Endodermal cell (in vitro differentiated cells): ENCODE measurements at regions not wholly inside any gene's neighbourhood (a gene's known extent, or its start where the extent isn't known, plus 50 kb on each side); places are given as distances from the start of the nearest gene placed in this dataset.

ENCODE experiments used
- DNase-seq: peaks from one replicate; pipeline ENCODE4 v3.0.0-alpha.2; 2017
- H3K27ac ChIP-seq: 2 replicates; pipeline ENCODE4 v1.5.1; 2013; ENCODE audit warnings: mild to moderate bottlenecking, low read depth, low read length, moderate library complexity
- H3K27me3 ChIP-seq: 2 replicates; pipeline ENCODE4 v1.6.1; 2013; ENCODE audit warnings: mild to moderate bottlenecking, low read length, moderate library complexity; ENCODE audit not compliant: insufficient read depth, control insufficient read depth, poor library complexity, severe bottlenecking
- H3K36me3 ChIP-seq: 2 replicates; pipeline ENCODE4 v1.7.0; 2013; ENCODE audit warnings: mild to moderate bottlenecking, low read length, moderate library complexity; ENCODE audit not compliant: control insufficient read depth, insufficient read depth
- H3K4me1 ChIP-seq: one replicate; pipeline ENCODE4 v1.7.0; 2013; ENCODE audit warnings: low read length; ENCODE audit not compliant: control insufficient read depth, insufficient read depth
- H3K4me3 ChIP-seq: 2 replicates; pipeline ENCODE4 v1.5.1; 2013; ENCODE audit warnings: mild to moderate bottlenecking, low read length, moderate library complexity
- H3K9ac ChIP-seq: 2 replicates; pipeline ENCODE4 v1.6.1; 2013; ENCODE audit warnings: mild to moderate bottlenecking, low read length, moderate library complexity; ENCODE audit not compliant: poor library complexity, severe bottlenecking; ENCODE audit errors: extremely low read depth
- H3K9me3 ChIP-seq: 2 replicates; pipeline ENCODE4 v1.6.1; 2013; ENCODE audit warnings: mild to moderate bottlenecking, low read length, moderate library complexity; ENCODE audit not compliant: control insufficient read depth
- H3K27ac Mint-ChIP-seq: 2 replicates; pipeline ENCODE4 v1.8.0; 2020; ENCODE audit warnings: mixed read lengths
- H3K27me3 Mint-ChIP-seq: 2 replicates; pipeline ENCODE4 v1.8.0; 2021; ENCODE audit warnings: mild to moderate bottlenecking, mixed read lengths; ENCODE audit not compliant: insufficient read depth
- H3K36me3 Mint-ChIP-seq: 2 replicates; pipeline ENCODE4 v1.8.0; 2020; ENCODE audit warnings: low read depth, mixed read lengths
- H3K4me1 Mint-ChIP-seq: 2 replicates; pipeline ENCODE4 v1.8.0; 2020; ENCODE audit warnings: mixed read lengths
- H3K4me3 Mint-ChIP-seq: 2 replicates; pipeline ENCODE4 v1.8.0; 2020; ENCODE audit warnings: mild to moderate bottlenecking, moderate library complexity, mixed read lengths
- H3K9me3 Mint-ChIP-seq: 2 replicates; pipeline ENCODE4 v1.8.0; 2020; ENCODE audit warnings: mild to moderate bottlenecking, mixed read lengths
- CTCF ChIP-seq: fragments of 200-600 bp; sonication (generic); conservative IDR thresholded peaks from 2 replicates; pipeline ENCODE4 v1.5.0; 2021; ENCODE audit warnings: antibody characterized with exemption, mild to moderate bottlenecking
- WGBS, 2 experiments: methylation state at CpG; one replicate each; pipeline versions ENCODE4 v1.1.5 to v1.1.7; 2013; ENCODE audit warnings: missing lambda C conversion rate in 2 of 2, mixed read lengths in 1 of 2; ENCODE audit not compliant: insufficient coverage in 1 of 2, insufficient read length in 1 of 2; 5-methylcytosine and 5-hydroxymethylcytosine counted together

- WGBS, 2 experiments = 90 to 92% methylated on average over 7 of the region's 7 CpGs
- H3K27me3 ChIP-seq = no peaks in the 10 kb centered on the region
- no peak overlapping the region for H3K4me3 Mint-ChIP-seq
- no peaks in the 10 kb centered on the region for H3K36me3 Mint-ChIP-seq
- no peak overlapping the region for H3K27ac Mint-ChIP-seq
- H3K27ac ChIP-seq = no peak overlapping the region
- H3K4me1 Mint-ChIP-seq = peaks cover 8% of the 10 kb centered on the region
- H3K4me3 ChIP-seq = no peak overlapping the region
- H3K9ac ChIP-seq = no peak overlapping the region
- H3K9me3 Mint-ChIP-seq = no peaks in the 10 kb centered on the region
- H3K27me3 Mint-ChIP-seq = no peaks in the 10 kb centered on the region
- no peaks in the 10 kb centered on the region for H3K9me3 ChIP-seq
- no peak for TF ChIP-seq CTCF
- no peaks in the 10 kb centered on the region for H3K36me3 ChIP-seq
- no peak for DNase-seq
- H3K4me1 ChIP-seq = no peaks in the 10 kb centered on the region
Measured at GRCh38 chr12:131591136-131591535, 119.8 kb upstream of the SFSWAP start.

GRCh38 chr12:131591714-131592709 lies 118.9 kb upstream of the SFSWAP start:
- H3K4me3 ChIP-seq = no peak overlapping the region
- Mint-ChIP-seq H3K4me3 (no peak overlapping the region), H3K27me3 (no peaks in the 10 kb centered on the region), H3K9me3 (no peaks in the 10 kb centered on the region), H3K4me1 (peaks cover 8% of the 10 kb centered on the region), H3K27ac (no peak overlapping the region), H3K36me3 (no peaks in the 10 kb centered on the region)
- no peaks in the 10 kb centered on the region for H3K36me3 ChIP-seq
- no peaks in the 10 kb centered on the region for H3K27me3 ChIP-seq
- H3K27ac ChIP-seq = no peak overlapping the region
- no peak for TF ChIP-seq CTCF
- H3K4me1 ChIP-seq = no peaks in the 10 kb centered on the region
- no peak for DNase-seq
- H3K9me3 ChIP-seq = no peaks in the 10 kb centered on the region
- no peak overlapping the region for H3K9ac ChIP-seq
- 91 to 93% methylated on average over 22 to 42 of the region's 42 CpGs for WGBS, 2 experiments

GRCh38 chr12:131592972-131593371 lies 117.9 kb upstream of the SFSWAP start:
- H3K27me3 ChIP-seq = no peaks in the 10 kb centered on the region
- H3K4me3 ChIP-seq = no peak overlapping the region
- Mint-ChIP-seq H3K4me3 (no peak overlapping the region), H3K36me3 (no peaks in the 10 kb centered on the region), H3K27ac (no peak overlapping the region), H3K9me3 (no peaks in the 10 kb centered on the region), H3K4me1 (peaks cover 8% of the 10 kb centered on the region), H3K27me3 (no peaks in the 10 kb centered on the region)
- no peaks in the 10 kb centered on the region for H3K4me1 ChIP-seq
- H3K9me3 ChIP-seq = no peaks in the 10 kb centered on the region
- 94 to 100% methylated on average over 2 to 6 of the region's 6 CpGs for WGBS, 2 experiments
- no peak for DNase-seq
- no peak for TF ChIP-seq CTCF
- H3K36me3 ChIP-seq = no peaks in the 10 kb centered on the region
- H3K27ac ChIP-seq = no peak overlapping the region
- no peak overlapping the region for H3K9ac ChIP-seq
